IPS DF 4.7 (cell line): ENCODE measurements at regions not wholly inside any gene's neighbourhood (a gene's known extent, or its start where the extent isn't known, plus 50 kb on each side); places are given as distances from the start of the nearest gene placed in this dataset.
"Not testable (repeated sequence)": the region's sequence is repeated elsewhere in the genome, so short reads cannot be mapped to it uniquely, and the experiment has no call there.

Source experiments
- DNase-seq: peaks from one replicate; pipeline ENCODE4 v3.0.0-alpha.2; 2013; ENCODE audit warnings: low spot score; ENCODE audit errors: extremely low read depth

- not testable (repeated sequence) for DNase-seq
These were observed 79.8 kb upstream of the ADGRL1 start for GRCh38 chr19:14285726-14286125.

- DNase-seq: not testable (repeated sequence)
These were observed 78.0 kb upstream of the ADGRL1 start for GRCh38 chr19:14283813-14284520.

GRCh38 chr19:14279270-14279669 is 73.3 kb upstream of the ADGRL1 start:
- not testable (repeated sequence) for DNase-seq

DNA sequence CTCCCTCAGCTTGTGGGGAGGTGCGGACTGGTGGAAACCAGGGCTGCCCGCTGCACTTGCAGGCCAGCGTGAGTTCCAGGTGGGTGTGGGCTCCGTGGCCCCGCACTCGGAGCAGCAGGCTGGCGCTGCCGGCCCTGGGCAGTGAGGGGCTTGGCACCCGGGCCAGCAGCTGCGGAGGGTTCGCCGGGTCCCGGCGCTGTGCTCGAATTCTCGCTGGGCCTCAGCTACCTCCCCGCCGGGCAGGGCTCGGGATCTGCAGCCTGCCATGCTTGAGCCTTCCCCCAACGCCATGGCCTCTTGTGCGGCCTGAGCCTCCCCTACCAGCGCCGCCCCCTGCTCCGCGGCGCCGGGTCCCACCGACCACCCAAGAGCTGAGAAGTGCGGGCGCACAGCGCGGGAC is 71.6 kb upstream of the ADGRL1 start:
- DNase-seq: no peak

GRCh38 chr19:14275823-14276222 is 69.9 kb upstream of the ADGRL1 start:
- not testable (repeated sequence) for DNase-seq

DNA sequence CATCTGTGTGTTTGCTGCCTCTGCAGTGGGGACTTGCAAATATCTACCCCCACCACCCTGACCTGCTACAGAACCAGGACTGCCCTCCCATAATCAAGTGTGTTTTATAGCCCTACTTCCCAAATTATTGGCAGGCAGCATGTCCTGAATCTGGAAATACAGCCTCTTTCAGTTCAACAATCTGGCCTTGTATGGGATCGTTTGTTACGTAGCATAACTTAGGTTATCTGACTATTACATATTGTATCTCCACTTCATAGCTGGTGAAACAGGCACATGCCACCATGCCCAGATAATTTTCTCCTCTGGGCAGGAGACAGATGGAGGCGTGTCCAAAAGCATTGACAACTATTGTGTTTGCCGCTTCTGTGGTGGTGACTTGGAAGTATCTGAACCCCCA is 66.7 kb upstream of the ADGRL1 start:
- DNase-seq: no peak

GRCh38 chr19:14271840-14272239 is 65.9 kb upstream of the ADGRL1 start:
- no peak for DNase-seq

DNA sequence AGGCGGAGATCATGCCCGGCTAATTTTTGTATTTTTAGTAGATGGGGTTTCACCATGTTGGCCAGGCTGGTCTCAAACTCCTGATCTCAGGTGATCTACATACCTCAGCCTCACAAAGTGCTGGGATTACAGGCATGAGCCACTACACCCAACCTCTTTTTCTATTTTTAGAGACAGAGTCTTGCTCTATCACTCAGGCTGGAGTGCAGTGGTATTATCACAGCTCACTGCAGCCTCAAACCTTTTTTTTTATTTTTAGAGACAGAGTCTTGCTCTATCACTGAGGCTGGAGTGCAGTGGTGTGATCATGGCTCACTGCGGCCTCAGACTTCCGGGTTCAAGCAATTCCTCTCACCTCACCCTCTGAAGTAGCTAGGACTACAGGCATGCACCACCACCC is 64.6 kb upstream of the ADGRL1 start:
- not testable (repeated sequence) for DNase-seq

- DNase-seq: no peak
These were observed 61.3 kb upstream of the ADGRL1 start for GRCh38 chr19:14267224-14267741.

DNA sequence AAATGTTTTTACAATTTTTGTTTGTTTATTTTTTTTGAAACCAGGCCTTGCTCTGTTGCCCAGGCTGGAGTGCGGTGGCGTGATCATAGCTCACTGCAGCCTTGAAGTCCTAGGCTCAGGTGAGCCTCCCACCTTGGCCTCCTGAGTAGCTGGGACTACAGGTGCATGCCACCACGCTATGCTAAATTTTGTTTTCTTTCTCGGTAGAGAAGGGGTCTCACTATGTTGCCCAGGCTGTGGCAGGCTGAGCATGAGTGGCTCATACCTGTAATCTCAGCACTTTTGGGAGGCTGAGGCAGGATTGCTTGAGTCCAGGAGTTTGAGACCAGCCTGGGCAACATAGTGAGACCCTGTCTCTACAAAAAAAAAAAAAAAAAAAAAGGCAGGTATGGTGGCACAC is 60.2 kb upstream of the ADGRL1 start:
- not testable (repeated sequence) for DNase-seq

DNA sequence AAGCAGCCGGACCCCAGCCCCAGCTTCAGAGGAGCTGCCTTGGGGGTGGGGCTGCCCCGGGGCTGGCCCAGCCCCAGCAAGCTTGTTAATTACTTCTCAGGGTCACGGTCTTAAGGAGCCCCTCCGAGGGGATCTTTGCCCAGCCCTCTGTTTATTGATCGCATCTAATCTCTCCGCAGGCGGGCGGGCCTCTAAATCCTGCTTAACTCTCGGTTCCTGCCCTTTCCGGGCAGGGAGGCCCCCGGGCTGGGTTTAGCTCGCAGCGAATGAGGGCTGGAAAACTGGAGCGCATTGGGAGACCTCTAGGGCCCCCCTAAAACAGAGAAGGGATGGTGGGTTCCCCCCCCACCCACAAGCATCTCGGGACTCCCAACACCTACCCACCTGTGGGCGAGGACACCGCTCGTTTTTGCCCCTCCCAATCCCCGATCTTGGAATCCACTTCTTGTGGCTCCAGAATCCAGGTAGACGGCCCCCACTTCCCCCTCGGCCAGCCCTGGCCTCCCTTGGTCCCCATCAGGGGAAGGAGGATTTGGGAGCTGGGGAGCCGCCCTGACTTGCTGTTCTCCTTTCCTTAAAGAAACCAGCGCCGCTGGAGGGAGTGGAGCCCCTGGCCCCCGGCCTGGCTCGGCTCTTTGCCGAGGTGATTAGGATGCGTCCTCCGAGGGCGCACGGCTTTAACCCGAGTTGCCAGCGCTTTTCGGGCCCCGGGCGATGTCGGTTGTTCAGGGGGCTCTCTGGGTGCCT is 59.5 kb upstream of the ADGRL1 start:
- DNase-seq: no peak

DNA sequence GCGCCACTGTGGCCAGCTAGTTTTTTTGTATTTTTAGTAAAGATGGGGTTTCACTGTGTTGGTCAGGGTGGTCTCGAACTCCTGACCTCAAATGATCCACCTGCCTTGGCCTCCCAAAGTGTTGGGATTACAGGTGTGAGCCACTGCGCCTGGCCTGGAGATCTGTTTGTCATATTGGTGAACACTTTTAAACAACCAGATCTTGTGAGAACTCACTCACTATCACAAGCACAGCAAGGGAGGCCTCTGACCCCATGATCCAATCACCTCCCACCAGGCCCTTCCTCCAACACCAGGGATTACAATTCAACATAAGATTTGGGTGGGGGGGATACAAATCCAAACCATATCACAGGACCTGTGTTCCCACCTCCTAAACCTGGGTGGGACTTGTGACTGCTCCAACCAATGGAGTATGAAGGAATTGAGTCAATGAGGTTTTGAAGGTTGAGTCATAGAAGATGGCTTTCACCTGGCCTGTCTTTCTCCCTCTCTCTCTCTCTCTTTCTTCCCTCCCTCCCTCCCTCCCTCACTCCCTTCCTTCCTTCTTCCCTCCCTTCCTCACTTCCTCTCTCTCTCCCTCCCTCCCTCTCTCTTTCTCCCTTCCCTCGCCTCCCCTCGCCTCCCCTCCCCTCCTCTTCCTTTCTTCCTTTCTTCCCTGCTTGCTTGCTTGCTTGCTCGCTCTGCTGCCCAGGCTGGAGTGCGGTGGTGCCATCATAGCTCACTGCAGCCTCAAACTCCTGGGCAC is 50.1 kb upstream of the ADGRL1 start:
- DNase-seq: not testable (repeated sequence)
